A549 (cell line): ENCODE measurements at regions not wholly inside any gene's neighbourhood (a gene's known extent, or its start where the extent isn't known, plus 50 kb on each side); places are given as distances from the start of the nearest gene placed in this dataset.

ENCODE experiments used
- ESRRA ChIP-seq: fragments of 150-350 bp; IDR thresholded peaks from 2 replicates; pipeline ENCODE4 v1.6.1; 2014; ENCODE audit warnings: mild to moderate bottlenecking, low read length, borderline replicate concordance
- RAD21 ChIP-seq, 2 experiments: fragments of >200 bp in 1 of 2; sonication (Bioruptor Twin) in 1 of 2; formaldehyde crosslinking in 1 of 2; IDR thresholded peaks in 1 of 2; conservative IDR thresholded peaks in 1 of 2; 2 replicates in 1 of 2; 3 replicates in 1 of 2; pipeline ENCODE4 v1.6.1; 2012 to 2018; ENCODE audit warnings: inconsistent platforms in 1 of 2
- TF ChIP-seq, protein P1 (sequence below): fragments of >200 bp; sonication (Bioruptor Twin); formaldehyde crosslinking; IDR thresholded peaks from 3 replicates; pipeline ENCODE4 v1.5.1; 2016
- TF ChIP-seq, protein P2 (sequence below): fragments of 450-650 bp; IDR thresholded peaks from 2 replicates; pipeline ENCODE4 v1.6.1; 2014; ENCODE audit warnings: antibody characterized with exemption

DNA sequence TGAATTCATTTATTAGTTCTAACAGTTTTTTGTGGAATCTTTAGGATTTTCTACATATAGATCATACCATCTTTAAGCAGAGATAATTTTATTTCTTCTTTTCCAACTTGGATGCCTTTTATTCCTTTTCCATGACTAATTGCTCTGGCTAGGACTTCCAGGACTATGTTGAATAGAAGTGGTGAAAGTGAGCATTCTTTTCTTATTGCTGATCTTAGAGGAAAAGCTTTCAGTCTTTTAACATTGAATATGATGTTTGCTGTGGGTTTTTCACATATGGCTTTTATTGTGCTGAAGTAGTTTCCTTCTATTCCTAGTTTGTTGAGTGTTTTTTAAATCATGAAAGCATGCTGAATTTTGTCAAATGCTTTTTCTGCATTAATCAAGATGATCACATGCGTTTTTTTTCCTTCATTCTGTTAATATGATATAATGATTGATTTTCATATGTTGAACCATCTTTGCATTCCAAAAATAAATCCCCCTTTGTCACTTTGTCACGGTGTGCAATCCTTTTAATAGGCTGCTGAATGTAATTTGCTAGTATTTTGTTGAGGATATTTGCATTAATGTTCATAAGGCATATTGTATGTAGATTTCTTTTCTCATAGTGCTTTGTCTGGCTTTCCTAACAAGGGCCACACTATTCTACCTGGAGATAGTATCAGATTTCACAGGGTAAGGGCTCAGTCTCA is 92.9 kb downstream of the ZNF467 start:
- TF ChIP-seq ESRRA (no peak), RAD21 (conservative IDR thresholded peaks at IDR 0.05 in 1 of 2, IDR thresholded peaks at IDR 0.05 in 1 of 2) (no peak)
- TF ChIP-seq, protein P1, sequence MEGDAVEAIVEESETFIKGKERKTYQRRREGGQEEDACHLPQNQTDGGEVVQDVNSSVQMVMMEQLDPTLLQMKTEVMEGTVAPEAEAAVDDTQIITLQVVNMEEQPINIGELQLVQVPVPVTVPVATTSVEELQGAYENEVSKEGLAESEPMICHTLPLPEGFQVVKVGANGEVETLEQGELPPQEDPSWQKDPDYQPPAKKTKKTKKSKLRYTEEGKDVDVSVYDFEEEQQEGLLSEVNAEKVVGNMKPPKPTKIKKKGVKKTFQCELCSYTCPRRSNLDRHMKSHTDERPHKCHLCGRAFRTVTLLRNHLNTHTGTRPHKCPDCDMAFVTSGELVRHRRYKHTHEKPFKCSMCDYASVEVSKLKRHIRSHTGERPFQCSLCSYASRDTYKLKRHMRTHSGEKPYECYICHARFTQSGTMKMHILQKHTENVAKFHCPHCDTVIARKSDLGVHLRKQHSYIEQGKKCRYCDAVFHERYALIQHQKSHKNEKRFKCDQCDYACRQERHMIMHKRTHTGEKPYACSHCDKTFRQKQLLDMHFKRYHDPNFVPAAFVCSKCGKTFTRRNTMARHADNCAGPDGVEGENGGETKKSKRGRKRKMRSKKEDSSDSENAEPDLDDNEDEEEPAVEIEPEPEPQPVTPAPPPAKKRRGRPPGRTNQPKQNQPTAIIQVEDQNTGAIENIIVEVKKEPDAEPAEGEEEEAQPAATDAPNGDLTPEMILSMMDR, result no peak
- TF ChIP-seq, protein P2, sequence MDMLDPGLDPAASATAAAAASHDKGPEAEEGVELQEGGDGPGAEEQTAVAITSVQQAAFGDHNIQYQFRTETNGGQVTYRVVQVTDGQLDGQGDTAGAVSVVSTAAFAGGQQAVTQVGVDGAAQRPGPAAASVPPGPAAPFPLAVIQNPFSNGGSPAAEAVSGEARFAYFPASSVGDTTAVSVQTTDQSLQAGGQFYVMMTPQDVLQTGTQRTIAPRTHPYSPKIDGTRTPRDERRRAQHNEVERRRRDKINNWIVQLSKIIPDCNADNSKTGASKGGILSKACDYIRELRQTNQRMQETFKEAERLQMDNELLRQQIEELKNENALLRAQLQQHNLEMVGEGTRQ, result no peak
